ENCODE measurements at regions not wholly inside any gene's neighbourhood (a gene's known extent, or its start where the extent isn't known, plus 50 kb on each side); places are given as distances from the start of the nearest gene placed in this dataset.

- TF ChIP-seq, protein P1, sequence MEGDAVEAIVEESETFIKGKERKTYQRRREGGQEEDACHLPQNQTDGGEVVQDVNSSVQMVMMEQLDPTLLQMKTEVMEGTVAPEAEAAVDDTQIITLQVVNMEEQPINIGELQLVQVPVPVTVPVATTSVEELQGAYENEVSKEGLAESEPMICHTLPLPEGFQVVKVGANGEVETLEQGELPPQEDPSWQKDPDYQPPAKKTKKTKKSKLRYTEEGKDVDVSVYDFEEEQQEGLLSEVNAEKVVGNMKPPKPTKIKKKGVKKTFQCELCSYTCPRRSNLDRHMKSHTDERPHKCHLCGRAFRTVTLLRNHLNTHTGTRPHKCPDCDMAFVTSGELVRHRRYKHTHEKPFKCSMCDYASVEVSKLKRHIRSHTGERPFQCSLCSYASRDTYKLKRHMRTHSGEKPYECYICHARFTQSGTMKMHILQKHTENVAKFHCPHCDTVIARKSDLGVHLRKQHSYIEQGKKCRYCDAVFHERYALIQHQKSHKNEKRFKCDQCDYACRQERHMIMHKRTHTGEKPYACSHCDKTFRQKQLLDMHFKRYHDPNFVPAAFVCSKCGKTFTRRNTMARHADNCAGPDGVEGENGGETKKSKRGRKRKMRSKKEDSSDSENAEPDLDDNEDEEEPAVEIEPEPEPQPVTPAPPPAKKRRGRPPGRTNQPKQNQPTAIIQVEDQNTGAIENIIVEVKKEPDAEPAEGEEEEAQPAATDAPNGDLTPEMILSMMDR (IDR thresholded peaks at IDR 0.05; ENCODE audit: insufficient read depth, low read length, poor library complexity, severe bottlenecking): no peak
- Histone ChIP-seq H3K4me3 (replicated peaks; ENCODE audit: low read depth, low read length) (no peak overlapping the region), H3K27me3 (replicated peaks; ENCODE audit: control insufficient read depth, insufficient read depth, low read length) (no peaks in the 10 kb centered on the region), H3K36me3 (ENCODE audit: control insufficient read depth, insufficient read depth, low read length) (no peaks in the 10 kb centered on the region)
- no peak for DNase-seq (ENCODE audit: extremely low read depth, insufficient read length)
Observed at GRCh38 chr17:71380936-71381335, 739.9 kb upstream of the SOX9 start.

- Histone ChIP-seq H3K4me3 (replicated peaks; ENCODE audit: low read depth, low read length) (no peak overlapping the region), H3K36me3 (ENCODE audit: control insufficient read depth, insufficient read depth, low read length) (no peaks in the 10 kb centered on the region), H3K27me3 (replicated peaks; ENCODE audit: control insufficient read depth, insufficient read depth, low read length) (no peaks in the 10 kb centered on the region)
- TF ChIP-seq, protein P1 (IDR thresholded peaks at IDR 0.05; ENCODE audit: insufficient read depth, low read length, poor library complexity, severe bottlenecking): no peak
- DNase-seq (ENCODE audit: extremely low read depth, insufficient read length): no peak
Observed at GRCh38 chr17:71383091-71383490, 737.7 kb upstream of the SOX9 start.

GRCh38 chr17:71387456-71387855, 733.4 kb upstream of the SOX9 start:
- H3K27me3 ChIP-seq (replicated peaks; ENCODE audit: control insufficient read depth, insufficient read depth, low read length): no peaks in the 10 kb centered on the region
- no peaks in the 10 kb centered on the region for H3K36me3 ChIP-seq (ENCODE audit: control insufficient read depth, insufficient read depth, low read length)
- H3K4me3 ChIP-seq (replicated peaks; ENCODE audit: low read depth, low read length): no peak overlapping the region
- DNase-seq (ENCODE audit: extremely low read depth, insufficient read length): no peak
- TF ChIP-seq, protein P1 (IDR thresholded peaks at IDR 0.05; ENCODE audit: insufficient read depth, low read length, poor library complexity, severe bottlenecking): no peak

- no peak for DNase-seq (ENCODE audit: extremely low read depth, insufficient read length)
- Histone ChIP-seq H3K36me3 (ENCODE audit: control insufficient read depth, insufficient read depth, low read length) (no peaks in the 10 kb centered on the region), H3K4me3 (replicated peaks; ENCODE audit: low read depth, low read length) (no peak overlapping the region), H3K27me3 (replicated peaks; ENCODE audit: control insufficient read depth, insufficient read depth, low read length) (no peaks in the 10 kb centered on the region)
- TF ChIP-seq, protein P1 (IDR thresholded peaks at IDR 0.05; ENCODE audit: insufficient read depth, low read length, poor library complexity, severe bottlenecking): no peak
Observed at GRCh38 chr17:71392715-71393567, 727.9 kb upstream of the SOX9 start.

DNA sequence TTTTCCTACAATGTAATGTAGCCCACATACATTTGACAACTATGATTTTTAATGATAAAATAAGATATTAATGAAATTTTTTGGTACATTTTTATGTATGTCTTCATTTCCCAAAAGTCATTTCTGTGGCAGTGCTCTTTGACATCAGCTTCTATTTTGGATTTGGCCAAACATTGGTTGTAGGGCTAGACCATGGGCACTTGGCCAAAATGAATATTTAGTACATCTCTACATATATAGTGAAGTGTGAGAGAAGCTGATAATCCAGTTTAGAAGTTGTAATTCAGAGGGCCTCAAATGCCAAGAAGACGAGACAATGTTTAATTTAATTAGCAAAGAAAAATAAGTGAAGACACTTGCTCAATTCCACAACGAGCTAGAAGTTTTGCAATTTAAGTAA, 724.9 kb upstream of the SOX9 start:
- TF ChIP-seq, protein P1 (IDR thresholded peaks at IDR 0.05; ENCODE audit: insufficient read depth, low read length, poor library complexity, severe bottlenecking): no peak
- no peaks in the 10 kb centered on the region for H3K27me3 ChIP-seq (replicated peaks; ENCODE audit: control insufficient read depth, insufficient read depth, low read length)
- no peak overlapping the region for H3K4me3 ChIP-seq (replicated peaks; ENCODE audit: low read depth, low read length)
- no peaks in the 10 kb centered on the region for H3K36me3 ChIP-seq (ENCODE audit: control insufficient read depth, insufficient read depth, low read length)
- no peak for DNase-seq (ENCODE audit: extremely low read depth, insufficient read length)

Measured in GM06990 (cell line).